ENCODE measurements at regions not wholly inside any gene's neighbourhood (a gene's known extent, or its start where the extent isn't known, plus 50 kb on each side); places are given as distances from the start of the nearest gene placed in this dataset.

- TF ChIP-seq SRF (IDR thresholded peaks at IDR 0.05; ENCODE audit: low read depth, low read length): no peak
- no peak for TF ChIP-seq SP1 (IDR thresholded peaks at IDR 0.05; ENCODE audit: low read depth, low read length)
- no peak for TF ChIP-seq EGR1 (IDR thresholded peaks at IDR 0.05; ENCODE audit: borderline replicate concordance, low read depth, low read length)
- no peak for TF ChIP-seq CHD2 (IDR thresholded peaks at IDR 0.05; ENCODE audit: low read length)
- no peak for TF ChIP-seq EP300 (IDR thresholded peaks at IDR 0.05; ENCODE audit: borderline replicate concordance in 1 of 2, low read depth in 2 of 2, low read length in 2 of 2)
- no peak for TF ChIP-seq TEAD4 (IDR thresholded peaks at IDR 0.05; ENCODE audit: low read depth, low read length)
Measured at GRCh38 chr3:27591312-27592210, 107.4 kb upstream of the SLC4A7 start (continued).

Measured in H1 (cell line).